ENCODE measurements at regions not wholly inside any gene's neighbourhood (a gene's known extent, or its start where the extent isn't known, plus 50 kb on each side); places are given as distances from the start of the nearest gene placed in this dataset.

GRCh38 chr4:104393655-104394324 is 100.9 kb downstream of the CXXC4 start:
- ChIA-PET POLR2A (no interaction called here), CTCF (no interaction called here), RAD21 (ENCODE audit: low non-redundant PET in 1 of 2, low total read pairs in 2 of 2, uncharacterized antibody in 2 of 2, unreplicated experiment in 2 of 2) (no interaction called here)
- Histone ChIP-seq H3K4me3 (replicated peaks in 1 of 2; ENCODE audit: low read depth in 1 of 2, low read length in 2 of 2) (no peak overlapping the region), H3K4me1 (ENCODE audit: control insufficient read depth in 1 of 2, insufficient read depth in 2 of 2, low read length in 2 of 2) (no peaks in the 10 kb centered on the region), H3K9me3 (ENCODE audit: control insufficient read depth in 1 of 2, insufficient read depth in 1 of 2, low read depth in 1 of 2, low read length in 2 of 2) (no peaks in the 10 kb centered on the region), H3K36me3 (ENCODE audit: control insufficient read depth in 1 of 2, insufficient read depth in 2 of 2, low read length in 2 of 2) (no peaks in the 10 kb centered on the region), H2AFZ (ENCODE audit: low read depth, low read length, poor library complexity, severe bottlenecking) (no peak overlapping the region), H3K27me3 (ENCODE audit: insufficient read depth, low read length) (no peaks in the 10 kb centered on the region), H3K27ac (ENCODE audit: low read depth, low read length) (no peak overlapping the region), H4K20me1 (ENCODE audit: insufficient read depth) (no peaks in the 10 kb centered on the region), H3K9me2 (ENCODE audit: insufficient read depth) (no peaks in the 10 kb centered on the region), H3K79me2 (ENCODE audit: insufficient read depth, low read length) (no peaks in the 10 kb centered on the region), H3K9ac (ENCODE audit: low read length) (no peak overlapping the region), H3K4me2 (ENCODE audit: low read length) (no peak overlapping the region)
- DNase-seq (ENCODE audit: low read depth, low spot score) (no peak), ATAC-seq (no peak)
- no TSS peak for BruUV-seq (replicated peaks)
- intact Hi-C loops (cut with micrococcal nuclease), result no loop called here
- TF ChIP-seq CEBPB (IDR thresholded peaks at IDR 0.05; ENCODE audit: low read depth) (0 out of 2 replicates have a peak, but pooled peaks have one; percentile 15), RAD21 (IDR thresholded peaks at IDR 0.05; ENCODE audit: low read depth) (no peak)

- ChIA-PET CTCF (no interaction called here), RAD21 (ENCODE audit: low non-redundant PET in 1 of 2, low total read pairs in 2 of 2, uncharacterized antibody in 2 of 2, unreplicated experiment in 2 of 2) (no interaction called here), POLR2A (no interaction called here)
- Histone ChIP-seq H3K4me3 (replicated peaks in 1 of 2; ENCODE audit: low read depth in 1 of 2, low read length in 2 of 2) (no peak overlapping the region), H3K9me2 (ENCODE audit: insufficient read depth) (no peaks in the 10 kb centered on the region), H3K9ac (ENCODE audit: low read length) (no peak overlapping the region), H3K36me3 (ENCODE audit: control insufficient read depth in 1 of 2, insufficient read depth in 2 of 2, low read length in 2 of 2) (no peaks in the 10 kb centered on the region), H3K4me1 (ENCODE audit: control insufficient read depth in 1 of 2, insufficient read depth in 2 of 2, low read length in 2 of 2) (no peaks in the 10 kb centered on the region), H3K27me3 (ENCODE audit: insufficient read depth, low read length) (no peaks in the 10 kb centered on the region), H2AFZ (ENCODE audit: low read depth, low read length, poor library complexity, severe bottlenecking) (no peak overlapping the region), H3K27ac (ENCODE audit: low read depth, low read length) (no peak overlapping the region), H3K79me2 (ENCODE audit: insufficient read depth, low read length) (no peaks in the 10 kb centered on the region), H3K9me3 (ENCODE audit: control insufficient read depth in 1 of 2, insufficient read depth in 1 of 2, low read depth in 1 of 2, low read length in 2 of 2) (no peaks in the 10 kb centered on the region), H4K20me1 (ENCODE audit: insufficient read depth) (no peaks in the 10 kb centered on the region), H3K4me2 (ENCODE audit: low read length) (no peak overlapping the region)
- no TSS peak for BruUV-seq (replicated peaks)
- DNase-seq (ENCODE audit: low read depth, low spot score) (no peak), ATAC-seq (no peak)
- TF ChIP-seq EZH2phosphoT487 (IDR thresholded peaks at IDR 0.05; ENCODE audit: borderline replicate concordance), result no peak
- no peak for TF ChIP-seq ZBTB33 (IDR thresholded peaks at IDR 0.05; ENCODE audit: extremely low read depth, insufficient replicate concordance, low read length)
- no peak for TF ChIP-seq SIN3A (IDR thresholded peaks at IDR 0.05; ENCODE audit: low read depth)
- intact Hi-C loops (cut with micrococcal nuclease), result no loop called here
These were observed 109.0 kb downstream of the CXXC4 start for GRCh38 chr4:104385713-104386112.
